Endothelial cell of umbilical vein (primary cell): ENCODE measurements at regions not wholly inside any gene's neighbourhood (a gene's known extent, or its start where the extent isn't known, plus 50 kb on each side); places are given as distances from the start of the nearest gene placed in this dataset.

Experiments used
- BruUV-seq: library from RNA; stranded (reverse); fragments of 400-500 nt; replicated peaks from 2 replicates; lab custom pipeline; 2021; lab: Mats Ljungman, UMichigan
- CTCF ChIA-PET: fragments of 300-600, 350-600 bp; sonication (Branson Sonifier 250); formaldehyde crosslinking; loops from one replicate; lab custom pipeline; 2021; ENCODE audit warnings: antibody characterized with exemption, inconsistent platforms; lab: Charles Lee
- POLR2A ChIA-PET: fragments of 300-600, 350-600 bp; sonication (Branson Sonifier 250); formaldehyde crosslinking; loops from one replicate; lab custom pipeline; 2021; ENCODE audit warnings: antibody characterized with exemption, inconsistent platforms; lab: Charles Lee
- DNase-seq: peaks from one replicate; pipeline ENCODE4 v3.0.0-alpha.2; 2011; ENCODE audit warnings: low read depth, low spot score
- FAIRE-seq: peaks from 2 replicates; lab custom pipeline; 2011; peaks lifted over from hg19 to GRCh38; lab: Jason Lieb, UNC
- H2AFZ ChIP-seq: 2 replicates; pipeline ENCODE4 v1.6.0; 2012; ENCODE audit warnings: low read depth, low read length, control low read depth, inconsistent platforms
- H3K27ac ChIP-seq: 2 replicates; pipeline ENCODE4 v1.5.1; 2011; ENCODE audit warnings: low read depth, mild to moderate bottlenecking, control low read depth, low read length, moderate library complexity; ENCODE audit not compliant: insufficient read depth
- H3K27me3 ChIP-seq, 2 experiments: 2 replicates each; pipeline versions ENCODE4 v1.6.0 to v1.6.1; 2011; ENCODE audit warnings: low read length in 2 of 2, mixed read lengths in 1 of 2; ENCODE audit not compliant: control insufficient read depth in 2 of 2, insufficient read depth in 2 of 2
- H3K36me3 ChIP-seq, 2 experiments: 2 replicates in 1 of 2; 3 replicates in 1 of 2; pipeline ENCODE4 v1.5.1; 2011; ENCODE audit warnings: low read length in 2 of 2, mild to moderate bottlenecking in 1 of 2, moderate library complexity in 1 of 2; ENCODE audit not compliant: control insufficient read depth in 2 of 2, insufficient read depth in 2 of 2; ENCODE audit errors: extremely low read depth in 1 of 2
- H3K4me1 ChIP-seq: 3 replicates; pipeline ENCODE4 v1.5.1; 2011; ENCODE audit warnings: mild to moderate bottlenecking, low read length; ENCODE audit not compliant: control insufficient read depth, insufficient read depth; ENCODE audit errors: extremely low read depth
- H3K4me2 ChIP-seq: 2 replicates; pipeline ENCODE4 v1.6.1; 2011; ENCODE audit warnings: low read length, control low read depth, mixed read lengths; ENCODE audit not compliant: insufficient read depth
- H3K4me3 ChIP-seq, 3 experiments: fragments of 200-600 bp in 1 of 3; sonication (generic), shearing (Covaris generic) in 1 of 3; replicated peaks in 1 of 3; 2 replicates each; pipeline ENCODE4 v1.5.1; 2011 to 2016; ENCODE audit warnings: control low read depth in 3 of 3, low read length in 3 of 3, mild to moderate bottlenecking in 2 of 3, inconsistent platforms in 1 of 3, low read depth in 1 of 3, moderate library complexity in 1 of 3; ENCODE audit not compliant: insufficient read depth in 1 of 3
- H3K79me2 ChIP-seq: 2 replicates; pipeline ENCODE4 v1.6.0; 2012; ENCODE audit warnings: low read length, inconsistent platforms; ENCODE audit not compliant: control insufficient read depth, insufficient read depth
- H3K9ac ChIP-seq: replicated peaks from 2 replicates; pipeline ENCODE3; 2011; ENCODE audit warnings: low read length, control low read depth; ENCODE audit not compliant: insufficient read depth; ENCODE audit errors: extremely low read depth
- H3K9me1 ChIP-seq: replicated peaks from 3 replicates; pipeline ENCODE4 v1.6.0; 2011; ENCODE audit warnings: mild to moderate bottlenecking, low read length; ENCODE audit not compliant: control insufficient read depth, insufficient read depth; ENCODE audit errors: extremely low read depth
- H3K9me3 ChIP-seq: replicated peaks from 2 replicates; pipeline ENCODE4 v1.5.1; 2012; ENCODE audit warnings: low read length, inconsistent platforms; ENCODE audit not compliant: control insufficient read depth, insufficient read depth
- H4K20me1 ChIP-seq: replicated peaks from 2 replicates; pipeline ENCODE3; 2011; ENCODE audit warnings: mild to moderate bottlenecking, low read length; ENCODE audit not compliant: control insufficient read depth, insufficient read depth; ENCODE audit errors: extremely low read depth
- CTCF ChIP-seq, 2 donors: IDR thresholded peaks; 1 replicate in 1 of 2; 2 replicates in 1 of 2; pipeline ENCODE4 v1.5.1; 2011; ENCODE audit warnings: low read length in 2 of 2, mild to moderate bottlenecking in 2 of 2, moderate library complexity in 2 of 2, control low read depth in 1 of 2, inconsistent platforms in 1 of 2, low read depth in 1 of 2; ENCODE audit not compliant: insufficient read depth in 1 of 2; ENCODE audit errors: extremely low read depth in 1 of 2
- EZH2 ChIP-seq: IDR thresholded peaks from 2 replicates; pipeline ENCODE4 v1.6.1; 2012; ENCODE audit warnings: borderline replicate concordance, low read depth, mild to moderate bottlenecking, moderate library complexity, low read length, inconsistent platforms; ENCODE audit not compliant: severe bottlenecking
- FOS ChIP-seq: IDR thresholded peaks from 2 replicates; pipeline ENCODE4 v1.6.1; 2011; ENCODE audit warnings: mild to moderate bottlenecking, low read length, moderate library complexity, borderline replicate concordance; ENCODE audit not compliant: insufficient read depth
- GATA2 ChIP-seq: IDR thresholded peaks from 2 replicates; pipeline ENCODE4 v1.7.0; 2011; ENCODE audit warnings: low read depth, mild to moderate bottlenecking, moderate library complexity, mixed read lengths, low read length; ENCODE audit not compliant: insufficient read length, insufficient read depth
- JUN ChIP-seq: IDR thresholded peaks from 2 replicates; pipeline ENCODE4 v1.6.1; 2011; ENCODE audit warnings: borderline replicate concordance, low read depth; ENCODE audit not compliant: insufficient read length, insufficient read depth
- MAX ChIP-seq: IDR thresholded peaks from 2 replicates; pipeline ENCODE4 v1.6.1; 2011; ENCODE audit not compliant: insufficient read depth, insufficient read length
- MYC ChIP-seq: IDR thresholded peaks from one replicate; pipeline ENCODE4 v1.6.1; 2011; ENCODE audit warnings: mild to moderate bottlenecking, low read depth, low read length
- POLR2A ChIP-seq: IDR thresholded peaks from 2 replicates; pipeline ENCODE4 v1.6.1; 2012; ENCODE audit warnings: low read depth, mild to moderate bottlenecking, control low read depth, low read length
- POLR2AphosphoS5 ChIP-seq: IDR thresholded peaks from 2 replicates; pipeline ENCODE4 v1.6.1; 2012; ENCODE audit warnings: low read depth, mild to moderate bottlenecking, control low read depth, low read length, moderate library complexity; ENCODE audit not compliant: insufficient read depth
- dilution Hi-C: fragments of 300-500 bp; cut with MboI; formaldehyde crosslinking; loops from one replicate; pipeline ENCODE4 v1.15.0; 2019; ENCODE audit warnings: low sequenced_read_pairs; ENCODE audit not compliant: extremely low pct_ligation_motif_present
- intact Hi-C: fragments of 100-400 bp; cut with micrococcal nuclease; formaldehyde crosslinking; loops from one replicate; pipeline ENCODE4 v1.10.0; 2022

- no peak for TF ChIP-seq MYC
- no peak for TF ChIP-seq EZH2
- TF ChIP-seq CTCF (IDR thresholded peaks at IDR 0.05; ENCODE audit: extremely low read depth in 1 of 2, insufficient read depth in 1 of 2, low read depth in 1 of 2, low read length in 2 of 2) = no peak
- no peak for TF ChIP-seq JUN
- TF ChIP-seq MAX = no peak
- no peak for TF ChIP-seq POLR2A
- TF ChIP-seq FOS = no peak
- TF ChIP-seq POLR2AphosphoS5 = no peak
- TF ChIP-seq GATA2 = no peak
- Histone ChIP-seq H3K27me3 (no peaks in the 10 kb centered on the region), H2AFZ (no peak overlapping the region), H3K79me2 (no peaks in the 10 kb centered on the region), H3K9me1 (no peaks in the 10 kb centered on the region), H3K4me3 (no peak overlapping the region), H3K9ac (no peak overlapping the region), H3K4me2 (no peak overlapping the region), H4K20me1 (no peaks in the 10 kb centered on the region), H3K36me3 (no peaks in the 10 kb centered on the region), H3K9me3 (no peaks in the 10 kb centered on the region), H3K27ac (no peak overlapping the region), H3K4me1 (no peaks in the 10 kb centered on the region)
- intact Hi-C loops (no loop called here), dilution Hi-C loops (no loop called here)
- ChIA-PET CTCF (no interaction called here), POLR2A (no interaction called here)
- DNase-seq (no peak), FAIRE-seq (no peak)
- BruUV-seq = no TSS peak
These were observed 107.8 kb upstream of the MTNR1B start for GRCh38 chr11:92861634-92862033.
